GM23338 (cell line): ENCODE measurements at regions not wholly inside any gene's neighbourhood (a gene's known extent, or its start where the extent isn't known, plus 50 kb on each side); places are given as distances from the start of the nearest gene placed in this dataset.

Experiments
- ATAC-seq: fragments of 200-7000 bp; cut with Tn5 transposase; 3 replicates; pipeline ENCODE4 v1.9.1; 2020
- DNase-seq: peaks from one replicate; pipeline ENCODE4 v3.0.0-alpha.2; 2015; ENCODE audit warnings: low spot score
- H2AFZ ChIP-seq: fragments of 200-600 bp; sonication (generic); 2 replicates; pipeline ENCODE4 v1.8.0; 2016; ENCODE audit warnings: antibody characterized with exemption, mild to moderate bottlenecking, moderate library complexity
- H3F3A ChIP-seq: fragments of 200-600 bp; sonication (generic); replicated peaks from 2 replicates; pipeline ENCODE4 v1.8.0; 2017; ENCODE audit warnings: antibody characterized with exemption, mixed run types, low read depth
- H3K27ac ChIP-seq: fragments of 200-600 bp; sonication (generic); 2 replicates; pipeline ENCODE4 v1.6.1; 2016; ENCODE audit warnings: low read depth
- H3K27me3 ChIP-seq: fragments of 200-600 bp; sonication (generic); 2 replicates; pipeline ENCODE4 v1.8.0; 2016; ENCODE audit warnings: mild to moderate bottlenecking, mixed run types, moderate library complexity; ENCODE audit not compliant: insufficient read depth
- H3K36me3 ChIP-seq: fragments of 200-600 bp; sonication (generic); 2 replicates; pipeline ENCODE4 v1.8.0; 2016; ENCODE audit warnings: mild to moderate bottlenecking; ENCODE audit not compliant: insufficient read depth
- H3K4me1 ChIP-seq: fragments of 200-600 bp; sonication (generic); 2 replicates; pipeline ENCODE4 v1.8.0; 2016; ENCODE audit warnings: mild to moderate bottlenecking, moderate library complexity; ENCODE audit not compliant: insufficient read depth
- H3K4me2 ChIP-seq: fragments of 200-600 bp; sonication (generic); 2 replicates; pipeline ENCODE4 v1.7.1; 2017; ENCODE audit warnings: mixed run types
- H3K4me3 ChIP-seq: fragments of 200-600 bp; sonication (generic); 2 replicates; pipeline ENCODE4 v1.6.1; 2016; ENCODE audit warnings: mixed run types
- H3K79me2 ChIP-seq: fragments of 200-600 bp; sonication (generic); replicated peaks from 2 replicates; pipeline ENCODE4 v1.8.0; 2017; ENCODE audit warnings: mild to moderate bottlenecking; ENCODE audit not compliant: insufficient read depth
- H3K9me2 ChIP-seq: fragments of 200-600 bp; sonication (generic); 2 replicates; pipeline ENCODE4 v1.8.0; 2017; ENCODE audit not compliant: insufficient read depth
- H4K20me1 ChIP-seq: fragments of 200-600 bp; sonication (generic); replicated peaks from 2 replicates; pipeline ENCODE4 v1.8.0; 2017; ENCODE audit warnings: mild to moderate bottlenecking; ENCODE audit not compliant: insufficient read depth
- H3K27ac Mint-ChIP-seq: 2 replicates; pipeline ENCODE4 v1.8.0; 2020; ENCODE audit warnings: inconsistent platforms, mild to moderate bottlenecking, moderate library complexity, mixed read lengths
- H3K27me3 Mint-ChIP-seq: 3 replicates; pipeline ENCODE4 v1.8.0; 2022; ENCODE audit warnings: low read depth, mild to moderate bottlenecking, moderate library complexity, mixed read lengths, inconsistent platforms; ENCODE audit not compliant: insufficient read depth, poor library complexity
- H3K36me3 Mint-ChIP-seq: 3 replicates; pipeline ENCODE4 v1.8.0; 2021; ENCODE audit warnings: low read depth, mild to moderate bottlenecking, inconsistent platforms, moderate library complexity, mixed read lengths
- H3K4me1 Mint-ChIP-seq: 3 replicates; pipeline ENCODE4 v1.8.0; 2020; ENCODE audit warnings: mild to moderate bottlenecking, inconsistent platforms, mixed read lengths
- H3K4me3 Mint-ChIP-seq: 3 replicates; pipeline ENCODE4 v1.8.0; 2021; ENCODE audit warnings: moderate library complexity, mild to moderate bottlenecking, inconsistent platforms, mixed read lengths
- H3K9me3 Mint-ChIP-seq: 3 replicates; pipeline ENCODE4 v1.8.0; 2020; ENCODE audit warnings: moderate library complexity, mild to moderate bottlenecking, inconsistent platforms, mixed read lengths
- CREB1 ChIP-seq: fragments of 250-450 bp; sonication (Bioruptor Pico); IDR thresholded peaks from 2 replicates; pipeline ENCODE4 v1.5.0; 2020; ENCODE audit warnings: low read depth, mild to moderate bottlenecking, moderate library complexity
- EZH2 ChIP-seq: fragments of 200-600 bp; sonication (generic); IDR thresholded peaks from one replicate; pipeline ENCODE4 v1.8.0; 2017; ENCODE audit warnings: antibody characterized with exemption, mild to moderate bottlenecking, low read depth; ENCODE audit not compliant: unreplicated experiment
- EZH2phosphoT487 ChIP-seq: fragments of 200-600 bp; sonication (generic); IDR thresholded peaks from one replicate; pipeline ENCODE4 v1.8.1; 2018; ENCODE audit warnings: antibody characterized with exemption; ENCODE audit not compliant: unreplicated experiment
- JUNB ChIP-seq: IDR thresholded peaks from one replicate; pipeline ENCODE4 v1.6.1; 2016; ENCODE audit warnings: antibody characterized with exemption; ENCODE audit not compliant: unreplicated experiment
- NANOG ChIP-seq: IDR thresholded peaks from 2 replicates; pipeline ENCODE4 v1.6.1; 2016; ENCODE audit warnings: antibody characterized with exemption, borderline replicate concordance
- POLR2AphosphoS5 ChIP-seq: IDR thresholded peaks from 2 replicates; pipeline ENCODE4 v1.6.1; 2016; ENCODE audit warnings: antibody characterized with exemption, low read depth
- STAT1 ChIP-seq: IDR thresholded peaks from one replicate; pipeline ENCODE4 v1.6.1; 2016; ENCODE audit warnings: antibody characterized with exemption; ENCODE audit not compliant: unreplicated experiment
- ZNF114 ChIP-seq: fragments of 250-450 bp; sonication (Bioruptor Pico); IDR thresholded peaks from 2 replicates; pipeline ENCODE4 v1.5.0; 2020; ENCODE audit warnings: mild to moderate bottlenecking, moderate library complexity
- ZNF331 ChIP-seq: fragments of 250-450 bp; sonication (Bioruptor Pico); IDR thresholded peaks from 2 replicates; pipeline ENCODE4 v1.5.0; 2020; ENCODE audit warnings: low read depth, mild to moderate bottlenecking, moderate library complexity
- TF ChIP-seq, protein P1 (sequence below): IDR thresholded peaks from 2 replicates; pipeline ENCODE4 v1.6.1; 2016; ENCODE audit warnings: antibody characterized with exemption
- TF ChIP-seq, protein P2 (sequence below): IDR thresholded peaks from one replicate; pipeline ENCODE4 v1.6.1; 2018; ENCODE audit warnings: antibody characterized with exemption; ENCODE audit not compliant: unreplicated experiment
- TF ChIP-seq, protein P3 (sequence below), 2 experiments: fragments of 200-600 bp in 1 of 2; sonication (generic) in 1 of 2; conservative IDR thresholded peaks; 2 replicates each; pipeline versions ENCODE4 v1.5.1 to v1.6.1; 2016 to 2017; ENCODE audit warnings: antibody characterized with exemption in 2 of 2, low read depth in 2 of 2, mild to moderate bottlenecking in 2 of 2, moderate library complexity in 1 of 2
- TF ChIP-seq, protein P4 (sequence below): fragments of 250-450 bp; sonication (Bioruptor Pico); IDR thresholded peaks from 2 replicates; pipeline ENCODE4 v1.5.0; 2020; ENCODE audit warnings: mild to moderate bottlenecking, moderate library complexity

DNA sequence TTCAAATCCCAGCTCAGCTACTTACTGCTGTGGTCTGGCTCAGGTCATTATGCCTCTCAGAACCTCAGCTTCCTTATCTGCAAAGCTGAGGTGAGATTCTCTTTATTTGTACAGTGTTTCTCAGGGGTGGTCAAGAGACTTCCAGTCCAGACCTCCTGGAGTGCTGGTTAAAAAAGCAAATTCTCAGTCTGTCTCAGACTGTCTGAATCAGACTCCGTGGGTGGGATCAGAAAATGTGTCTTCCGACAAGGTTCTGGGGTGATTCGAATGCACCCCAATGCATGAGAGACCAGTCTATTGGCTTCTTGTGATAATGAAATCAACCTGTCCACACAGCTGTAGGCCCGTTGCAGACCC lies 137.7 kb upstream of the SMIM23 start:
- Histone ChIP-seq H2AFZ (no peak overlapping the region), H3K27me3 (no peaks in the 10 kb centered on the region), H4K20me1 (no peaks in the 10 kb centered on the region), H3F3A (no peaks in the 10 kb centered on the region), H3K9me2 (no peaks in the 10 kb centered on the region), H3K4me2 (no peak overlapping the region), H3K79me2 (no peaks in the 10 kb centered on the region), H3K27ac (no peak overlapping the region), H3K4me1 (peaks cover 25% of the 10 kb centered on the region), H3K4me3 (no peak overlapping the region), H3K36me3 (no peaks in the 10 kb centered on the region)
- Mint-ChIP-seq H3K27me3 (peaks cover 18% of the 10 kb centered on the region), H3K9me3 (no peaks in the 10 kb centered on the region; the same call in 2 of the 3 replicates), H3K36me3 (no peaks in the 10 kb centered on the region), H3K27ac (no peak overlapping the region), H3K4me3 (no peak overlapping the region), H3K4me1 (peaks cover 34% of the 10 kb centered on the region)
- DNase-seq (no peak), ATAC-seq (no peak)
- TF ChIP-seq EZH2 (no peak), JUNB (no peak), EZH2phosphoT487 (no peak), CREB1 (CRISPR knock-in tag) (no peak), NANOG (no peak), ZNF114 (CRISPR knock-in tag) (no peak), STAT1 (no peak), ZNF331 (CRISPR knock-in tag) (no peak), POLR2AphosphoS5 (no peak)
- TF ChIP-seq, protein P1, sequence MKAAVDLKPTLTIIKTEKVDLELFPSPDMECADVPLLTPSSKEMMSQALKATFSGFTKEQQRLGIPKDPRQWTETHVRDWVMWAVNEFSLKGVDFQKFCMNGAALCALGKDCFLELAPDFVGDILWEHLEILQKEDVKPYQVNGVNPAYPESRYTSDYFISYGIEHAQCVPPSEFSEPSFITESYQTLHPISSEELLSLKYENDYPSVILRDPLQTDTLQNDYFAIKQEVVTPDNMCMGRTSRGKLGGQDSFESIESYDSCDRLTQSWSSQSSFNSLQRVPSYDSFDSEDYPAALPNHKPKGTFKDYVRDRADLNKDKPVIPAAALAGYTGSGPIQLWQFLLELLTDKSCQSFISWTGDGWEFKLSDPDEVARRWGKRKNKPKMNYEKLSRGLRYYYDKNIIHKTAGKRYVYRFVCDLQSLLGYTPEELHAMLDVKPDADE = no peak
- TF ChIP-seq, protein P2, sequence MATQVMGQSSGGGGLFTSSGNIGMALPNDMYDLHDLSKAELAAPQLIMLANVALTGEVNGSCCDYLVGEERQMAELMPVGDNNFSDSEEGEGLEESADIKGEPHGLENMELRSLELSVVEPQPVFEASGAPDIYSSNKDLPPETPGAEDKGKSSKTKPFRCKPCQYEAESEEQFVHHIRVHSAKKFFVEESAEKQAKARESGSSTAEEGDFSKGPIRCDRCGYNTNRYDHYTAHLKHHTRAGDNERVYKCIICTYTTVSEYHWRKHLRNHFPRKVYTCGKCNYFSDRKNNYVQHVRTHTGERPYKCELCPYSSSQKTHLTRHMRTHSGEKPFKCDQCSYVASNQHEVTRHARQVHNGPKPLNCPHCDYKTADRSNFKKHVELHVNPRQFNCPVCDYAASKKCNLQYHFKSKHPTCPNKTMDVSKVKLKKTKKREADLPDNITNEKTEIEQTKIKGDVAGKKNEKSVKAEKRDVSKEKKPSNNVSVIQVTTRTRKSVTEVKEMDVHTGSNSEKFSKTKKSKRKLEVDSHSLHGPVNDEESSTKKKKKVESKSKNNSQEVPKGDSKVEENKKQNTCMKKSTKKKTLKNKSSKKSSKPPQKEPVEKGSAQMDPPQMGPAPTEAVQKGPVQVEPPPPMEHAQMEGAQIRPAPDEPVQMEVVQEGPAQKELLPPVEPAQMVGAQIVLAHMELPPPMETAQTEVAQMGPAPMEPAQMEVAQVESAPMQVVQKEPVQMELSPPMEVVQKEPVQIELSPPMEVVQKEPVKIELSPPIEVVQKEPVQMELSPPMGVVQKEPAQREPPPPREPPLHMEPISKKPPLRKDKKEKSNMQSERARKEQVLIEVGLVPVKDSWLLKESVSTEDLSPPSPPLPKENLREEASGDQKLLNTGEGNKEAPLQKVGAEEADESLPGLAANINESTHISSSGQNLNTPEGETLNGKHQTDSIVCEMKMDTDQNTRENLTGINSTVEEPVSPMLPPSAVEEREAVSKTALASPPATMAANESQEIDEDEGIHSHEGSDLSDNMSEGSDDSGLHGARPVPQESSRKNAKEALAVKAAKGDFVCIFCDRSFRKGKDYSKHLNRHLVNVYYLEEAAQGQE = no peak
- TF ChIP-seq, protein P3, sequence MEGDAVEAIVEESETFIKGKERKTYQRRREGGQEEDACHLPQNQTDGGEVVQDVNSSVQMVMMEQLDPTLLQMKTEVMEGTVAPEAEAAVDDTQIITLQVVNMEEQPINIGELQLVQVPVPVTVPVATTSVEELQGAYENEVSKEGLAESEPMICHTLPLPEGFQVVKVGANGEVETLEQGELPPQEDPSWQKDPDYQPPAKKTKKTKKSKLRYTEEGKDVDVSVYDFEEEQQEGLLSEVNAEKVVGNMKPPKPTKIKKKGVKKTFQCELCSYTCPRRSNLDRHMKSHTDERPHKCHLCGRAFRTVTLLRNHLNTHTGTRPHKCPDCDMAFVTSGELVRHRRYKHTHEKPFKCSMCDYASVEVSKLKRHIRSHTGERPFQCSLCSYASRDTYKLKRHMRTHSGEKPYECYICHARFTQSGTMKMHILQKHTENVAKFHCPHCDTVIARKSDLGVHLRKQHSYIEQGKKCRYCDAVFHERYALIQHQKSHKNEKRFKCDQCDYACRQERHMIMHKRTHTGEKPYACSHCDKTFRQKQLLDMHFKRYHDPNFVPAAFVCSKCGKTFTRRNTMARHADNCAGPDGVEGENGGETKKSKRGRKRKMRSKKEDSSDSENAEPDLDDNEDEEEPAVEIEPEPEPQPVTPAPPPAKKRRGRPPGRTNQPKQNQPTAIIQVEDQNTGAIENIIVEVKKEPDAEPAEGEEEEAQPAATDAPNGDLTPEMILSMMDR (conservative IDR thresholded peaks at IDR 0.05; ENCODE audit: low read depth in 2 of 2) = no peak
- TF ChIP-seq, protein P4, sequence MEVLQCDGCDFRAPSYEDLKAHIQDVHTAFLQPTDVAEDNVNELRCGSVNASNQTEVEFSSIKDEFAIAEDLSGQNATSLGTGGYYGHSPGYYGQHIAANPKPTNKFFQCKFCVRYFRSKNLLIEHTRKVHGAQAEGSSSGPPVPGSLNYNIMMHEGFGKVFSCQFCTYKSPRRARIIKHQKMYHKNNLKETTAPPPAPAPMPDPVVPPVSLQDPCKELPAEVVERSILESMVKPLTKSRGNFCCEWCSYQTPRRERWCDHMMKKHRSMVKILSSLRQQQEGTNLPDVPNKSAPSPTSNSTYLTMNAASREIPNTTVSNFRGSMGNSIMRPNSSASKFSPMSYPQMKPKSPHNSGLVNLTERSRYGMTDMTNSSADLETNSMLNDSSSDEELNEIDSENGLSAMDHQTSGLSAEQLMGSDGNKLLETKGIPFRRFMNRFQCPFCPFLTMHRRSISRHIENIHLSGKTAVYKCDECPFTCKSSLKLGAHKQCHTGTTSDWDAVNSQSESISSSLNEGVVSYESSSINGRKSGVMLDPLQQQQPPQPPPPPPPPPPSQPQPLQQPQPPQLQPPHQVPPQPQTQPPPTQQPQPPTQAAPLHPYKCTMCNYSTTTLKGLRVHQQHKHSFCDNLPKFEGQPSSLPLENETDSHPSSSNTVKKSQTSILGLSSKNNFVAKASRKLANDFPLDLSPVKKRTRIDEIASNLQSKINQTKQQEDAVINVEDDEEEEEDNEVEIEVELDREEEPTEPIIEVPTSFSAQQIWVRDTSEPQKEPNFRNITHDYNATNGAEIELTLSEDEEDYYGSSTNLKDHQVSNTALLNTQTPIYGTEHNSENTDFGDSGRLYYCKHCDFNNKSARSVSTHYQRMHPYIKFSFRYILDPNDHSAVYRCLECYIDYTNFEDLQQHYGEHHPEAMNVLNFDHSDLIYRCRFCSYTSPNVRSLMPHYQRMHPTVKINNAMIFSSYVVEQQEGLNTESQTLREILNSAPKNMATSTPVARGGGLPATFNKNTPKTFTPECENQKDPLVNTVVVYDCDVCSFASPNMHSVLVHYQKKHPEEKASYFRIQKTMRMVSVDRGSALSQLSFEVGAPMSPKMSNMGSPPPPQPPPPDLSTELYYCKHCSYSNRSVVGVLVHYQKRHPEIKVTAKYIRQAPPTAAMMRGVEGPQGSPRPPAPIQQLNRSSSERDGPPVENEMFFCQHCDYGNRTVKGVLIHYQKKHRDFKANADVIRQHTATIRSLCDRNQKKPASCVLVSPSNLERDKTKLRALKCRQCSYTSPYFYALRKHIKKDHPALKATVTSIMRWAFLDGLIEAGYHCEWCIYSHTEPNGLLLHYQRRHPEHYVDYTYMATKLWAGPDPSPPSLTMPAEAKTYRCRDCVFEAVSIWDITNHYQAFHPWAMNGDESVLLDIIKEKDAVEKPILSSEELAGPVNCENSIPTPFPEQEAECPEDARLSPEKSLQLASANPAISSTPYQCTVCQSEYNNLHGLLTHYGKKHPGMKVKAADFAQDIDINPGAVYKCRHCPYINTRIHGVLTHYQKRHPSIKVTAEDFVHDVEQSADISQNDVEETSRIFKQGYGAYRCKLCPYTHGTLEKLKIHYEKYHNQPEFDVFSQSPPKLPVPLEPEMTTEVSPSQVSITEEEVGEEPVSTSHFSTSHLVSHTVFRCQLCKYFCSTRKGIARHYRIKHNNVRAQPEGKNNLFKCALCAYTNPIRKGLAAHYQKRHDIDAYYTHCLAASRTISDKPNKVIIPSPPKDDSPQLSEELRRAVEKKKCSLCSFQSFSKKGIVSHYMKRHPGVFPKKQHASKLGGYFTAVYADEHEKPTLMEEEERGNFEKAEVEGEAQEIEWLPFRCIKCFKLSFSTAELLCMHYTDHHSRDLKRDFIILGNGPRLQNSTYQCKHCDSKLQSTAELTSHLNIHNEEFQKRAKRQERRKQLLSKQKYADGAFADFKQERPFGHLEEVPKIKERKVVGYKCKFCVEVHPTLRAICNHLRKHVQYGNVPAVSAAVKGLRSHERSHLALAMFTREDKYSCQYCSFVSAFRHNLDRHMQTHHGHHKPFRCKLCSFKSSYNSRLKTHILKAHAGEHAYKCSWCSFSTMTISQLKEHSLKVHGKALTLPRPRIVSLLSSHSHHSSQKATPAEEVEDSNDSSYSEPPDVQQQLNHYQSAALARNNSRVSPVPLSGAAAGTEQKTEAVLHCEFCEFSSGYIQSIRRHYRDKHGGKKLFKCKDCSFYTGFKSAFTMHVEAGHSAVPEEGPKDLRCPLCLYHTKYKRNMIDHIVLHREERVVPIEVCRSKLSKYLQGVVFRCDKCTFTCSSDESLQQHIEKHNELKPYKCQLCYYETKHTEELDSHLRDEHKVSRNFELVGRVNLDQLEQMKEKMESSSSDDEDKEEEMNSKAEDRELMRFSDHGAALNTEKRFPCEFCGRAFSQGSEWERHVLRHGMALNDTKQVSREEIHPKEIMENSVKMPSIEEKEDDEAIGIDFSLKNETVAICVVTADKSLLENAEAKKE (CRISPR knock-in tag) = no peak
